HG02763 (cell line): ENCODE measurements at regions not wholly inside any gene's neighbourhood (a gene's known extent, or its start where the extent isn't known, plus 50 kb on each side); places are given as distances from the start of the nearest gene placed in this dataset.
A peak's percentile ranks its signal among the peaks of the same experiment; 100 is the strongest.

Source experiments
- ATAC-seq: cut with Tn5 transposase; IDR thresholded peaks from one replicate; pipeline ENCODE4 v1.9.1; 2021; ENCODE audit warnings: mild to moderate bottlenecking, moderate library complexity; ENCODE audit not compliant: unreplicated experiment

GRCh38 chr5:96340357-96340756, 92.7 kb downstream of the PCSK1 start:
- ATAC-seq, result no peak

GRCh38 chr5:96339862-96340261, 93.2 kb downstream of the PCSK1 start:
- no peak for ATAC-seq

- ATAC-seq, result no peak
Measured at GRCh38 chr5:96338624-96339415, 94.2 kb downstream of the PCSK1 start.

- peak; percentile 47 for ATAC-seq
Measured at GRCh38 chr5:96338091-96338490, 95.0 kb downstream of the PCSK1 start.

- no peak for ATAC-seq
Measured at GRCh38 chr5:96337048-96337781, 95.8 kb downstream of the PCSK1 start.

GRCh38 chr5:96336351-96336985, 96.6 kb downstream of the PCSK1 start:
- ATAC-seq, result peak; percentile 55

- ATAC-seq, result no peak
Measured at GRCh38 chr5:96335873-96336272, 97.2 kb downstream of the PCSK1 start.

- no peak for ATAC-seq
Measured at GRCh38 chr5:96333391-96333790, 99.7 kb downstream of the PCSK1 start.

GRCh38 chr5:96332535-96333366, 100.3 kb downstream of the PCSK1 start:
- no peak for ATAC-seq

- no peak for ATAC-seq
Measured at GRCh38 chr5:96331681-96332361, 101.2 kb downstream of the PCSK1 start.

GRCh38 chr5:96331210-96331609, 101.8 kb downstream of the PCSK1 start:
- no peak for ATAC-seq

GRCh38 chr5:96330530-96331140, 102.4 kb downstream of the PCSK1 start:
- ATAC-seq, result no peak

- ATAC-seq, result no peak
Measured at GRCh38 chr5:96329886-96330529, 103.0 kb downstream of the PCSK1 start.

GRCh38 chr5:96329289-96329688, 103.8 kb downstream of the PCSK1 start:
- ATAC-seq, result no peak

GRCh38 chr5:96327722-96328121, 105.3 kb downstream of the PCSK1 start:
- no peak for ATAC-seq

GRCh38 chr5:96326902-96327301, 106.1 kb downstream of the PCSK1 start:
- peak; percentile 82 for ATAC-seq

GRCh38 chr5:96324708-96325107, 108.3 kb downstream of the PCSK1 start:
- ATAC-seq, result no peak

GRCh38 chr5:96322865-96323264, 110.2 kb downstream of the PCSK1 start:
- ATAC-seq, result no peak

GRCh38 chr5:96322217-96322616, 110.8 kb downstream of the PCSK1 start:
- no peak for ATAC-seq
